Upper lobe of left lung (tissue), 4 donors: ENCODE measurements at regions not wholly inside any gene's neighbourhood (a gene's known extent, or its start where the extent isn't known, plus 50 kb on each side); places are given as distances from the start of the nearest gene placed in this dataset.

ENCODE experiments used
- CTCF ChIP-seq, 6 experiments: fragments of 450-650 bp in 4 of 6; fragments of 200-600 bp in 2 of 6; sonication (generic) in 2 of 6; IDR thresholded peaks; one replicate each; pipeline ENCODE4 v1.5.1; 2016 to 2019; ENCODE audit warnings: antibody characterized with exemption in 6 of 6
- EP300 ChIP-seq, 4 donors: sonication (generic); formaldehyde crosslinking; IDR thresholded peaks; one replicate each; pipeline ENCODE4 v1.5.1; 2017; ENCODE audit warnings: antibody characterized with exemption in 4 of 4, control low read depth in 2 of 4
- POLR2A ChIP-seq, 4 donors: fragments of 450-650 bp; IDR thresholded peaks; one replicate each; pipeline ENCODE4 v1.5.1; 2016 to 2017; ENCODE audit warnings: antibody characterized with exemption in 4 of 4, mild to moderate bottlenecking in 2 of 4
- POLR2AphosphoS5 ChIP-seq, 2 donors: sonication (generic); formaldehyde crosslinking; IDR thresholded peaks; one replicate each; pipeline ENCODE4 v1.5.1; 2017; ENCODE audit warnings: antibody characterized with exemption in 2 of 2

GRCh38 chr3:46145147-46145546 is 63.0 kb downstream of the CCR1 start:
- TF ChIP-seq CTCF (IDR thresholded peaks at IDR 0.05) (no peak), POLR2AphosphoS5 (IDR thresholded peaks at IDR 0.05) (no peak), EP300 (IDR thresholded peaks at IDR 0.05) (no peak), POLR2A (IDR thresholded peaks at IDR 0.05) (no peak)
